ENCODE measurements at regions not wholly inside any gene's neighbourhood (a gene's known extent, or its start where the extent isn't known, plus 50 kb on each side); places are given as distances from the start of the nearest gene placed in this dataset.

DNA sequence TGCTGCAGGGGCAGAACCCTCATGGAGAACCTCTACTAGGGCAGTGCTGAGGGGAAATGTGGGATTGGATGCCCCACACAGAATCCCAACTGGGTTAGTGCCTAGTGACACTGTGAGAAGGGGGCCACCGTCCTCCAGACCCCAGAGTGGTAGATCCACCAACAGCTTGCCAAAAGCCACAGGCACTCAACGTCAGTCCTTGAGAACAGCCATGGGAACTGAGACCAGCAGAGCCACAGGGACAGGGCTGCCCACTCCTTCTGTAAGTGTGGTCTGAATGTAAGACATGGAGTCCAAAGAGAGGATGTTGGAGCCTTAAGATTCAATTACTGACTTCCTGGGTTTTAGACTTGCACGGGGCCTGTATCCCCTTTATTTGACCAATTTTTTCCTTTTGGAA lies 1451.5 kb downstream of the SI start:
- WGBS, 2 donors = 77 to 89% methylated on average over 3 of the region's 3 CpGs
- Histone ChIP-seq H3K9me3 (ENCODE audit: control insufficient read depth in 2 of 2, insufficient read depth in 1 of 2, low read depth in 1 of 2, low read length in 1 of 2) (no peaks in the 10 kb centered on the region), H3K27me3 (ENCODE audit: control insufficient read depth in 1 of 2, insufficient read depth in 2 of 2, low read length in 2 of 2) (no peaks in the 10 kb centered on the region), H3K4me3 (ENCODE audit: low read depth in 1 of 2, low read length in 2 of 2) (no peak overlapping the region), H3K36me3 (ENCODE audit: control insufficient read depth in 2 of 2, insufficient read depth in 2 of 2, low read length in 1 of 2) (no peaks in the 10 kb centered on the region), H3K27ac (ENCODE audit: low read depth in 2 of 2, low read length in 1 of 2) (no peak overlapping the region), H3K4me1 (ENCODE audit: control insufficient read depth in 2 of 2, insufficient read depth in 2 of 2, low read length in 1 of 2) (no peaks in the 10 kb centered on the region)

DNA sequence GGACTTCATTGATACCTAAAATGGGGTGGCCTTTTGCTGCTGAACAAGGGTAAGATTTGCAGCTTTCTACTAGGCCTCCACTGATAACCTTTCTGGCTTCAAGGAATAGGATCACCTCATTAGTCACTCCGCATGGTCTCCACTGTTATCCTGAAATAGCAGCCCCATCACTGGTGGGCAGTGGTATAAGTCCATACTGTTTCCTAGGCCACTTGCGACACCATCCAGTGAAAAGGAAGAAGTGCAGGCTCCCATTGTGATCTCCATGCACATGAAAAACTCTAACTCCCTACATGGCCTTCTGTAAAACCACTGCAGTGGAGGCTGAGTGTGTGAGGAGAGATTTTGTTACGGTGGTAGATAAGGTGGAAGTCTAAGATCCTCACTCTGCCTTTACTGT lies 1455.9 kb downstream of the SI start:
- no peaks in the 10 kb centered on the region for H3K4me1 ChIP-seq (ENCODE audit: control insufficient read depth in 2 of 2, insufficient read depth in 2 of 2, low read length in 1 of 2)
- H3K36me3 ChIP-seq (ENCODE audit: control insufficient read depth in 2 of 2, insufficient read depth in 2 of 2, low read length in 1 of 2) = no peaks in the 10 kb centered on the region
- no peak overlapping the region for H3K4me3 ChIP-seq (ENCODE audit: low read depth in 1 of 2, low read length in 2 of 2)
- 61 to 72% methylated on average over 3 of the region's 3 CpGs for WGBS, 2 donors
- no peaks in the 10 kb centered on the region for H3K9me3 ChIP-seq (ENCODE audit: control insufficient read depth in 2 of 2, insufficient read depth in 1 of 2, low read depth in 1 of 2, low read length in 1 of 2)
- no peaks in the 10 kb centered on the region for H3K27me3 ChIP-seq (ENCODE audit: control insufficient read depth in 1 of 2, insufficient read depth in 2 of 2, low read length in 2 of 2)
- H3K27ac ChIP-seq (ENCODE audit: low read depth in 2 of 2, low read length in 1 of 2) = no peak overlapping the region

DNA sequence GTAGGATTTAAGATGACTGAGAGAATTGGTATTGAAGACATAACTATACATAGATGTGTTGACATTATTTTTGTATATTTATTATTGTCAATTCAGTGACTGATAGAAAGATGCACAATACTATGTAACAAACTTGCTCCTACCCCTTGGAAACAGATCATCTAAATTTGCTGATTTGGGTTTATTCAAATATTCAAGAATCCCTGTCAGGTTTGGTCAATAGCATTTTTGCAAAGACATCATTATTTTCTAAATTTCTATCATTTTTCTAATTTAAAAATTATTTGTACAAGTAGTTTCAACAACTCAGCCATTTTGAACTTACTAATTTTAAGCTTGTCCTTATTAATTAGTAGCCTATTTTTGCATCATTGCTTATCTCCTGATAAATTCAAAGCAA lies 1463.4 kb downstream of the SI start:
- Histone ChIP-seq H3K36me3 (ENCODE audit: control insufficient read depth in 2 of 2, insufficient read depth in 2 of 2, low read length in 1 of 2) (no peaks in the 10 kb centered on the region), H3K4me1 (ENCODE audit: control insufficient read depth in 2 of 2, insufficient read depth in 2 of 2, low read length in 1 of 2) (no peaks in the 10 kb centered on the region), H3K27ac (ENCODE audit: low read depth in 2 of 2, low read length in 1 of 2) (no peak overlapping the region), H3K27me3 (ENCODE audit: control insufficient read depth in 1 of 2, insufficient read depth in 2 of 2, low read length in 2 of 2) (no peaks in the 10 kb centered on the region), H3K4me3 (ENCODE audit: low read depth in 1 of 2, low read length in 2 of 2) (no peak overlapping the region), H3K9me3 (ENCODE audit: control insufficient read depth in 2 of 2, insufficient read depth in 1 of 2, low read depth in 1 of 2, low read length in 1 of 2) (no peaks in the 10 kb centered on the region)

DNA sequence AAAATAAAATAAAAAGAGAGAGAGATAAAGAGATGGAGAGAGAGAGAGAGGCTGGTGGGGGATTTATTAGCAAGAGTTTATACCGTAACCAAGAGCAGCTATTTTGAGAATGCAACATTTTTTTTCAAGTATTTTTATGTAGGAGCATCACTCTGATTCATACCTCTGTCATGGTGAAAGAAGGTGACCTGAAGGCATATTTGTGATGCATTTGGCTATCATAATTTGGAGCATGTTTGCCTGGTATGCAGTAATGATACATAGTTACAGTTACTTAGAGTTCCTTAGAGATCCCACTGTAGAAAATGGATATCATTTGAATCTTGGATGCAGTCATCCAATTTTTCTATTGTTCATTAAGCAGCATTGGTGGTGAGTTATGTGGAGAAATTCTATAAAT lies 1472.4 kb downstream of the SI start:
- Histone ChIP-seq H3K4me3 (ENCODE audit: low read depth in 1 of 2, low read length in 2 of 2) (no peak overlapping the region), H3K27me3 (ENCODE audit: control insufficient read depth in 1 of 2, insufficient read depth in 2 of 2, low read length in 2 of 2) (no peaks in the 10 kb centered on the region), H3K27ac (ENCODE audit: low read depth in 2 of 2, low read length in 1 of 2) (no peak overlapping the region), H3K4me1 (ENCODE audit: control insufficient read depth in 2 of 2, insufficient read depth in 2 of 2, low read length in 1 of 2) (no peaks in the 10 kb centered on the region), H3K9me3 (ENCODE audit: control insufficient read depth in 2 of 2, insufficient read depth in 1 of 2, low read depth in 1 of 2, low read length in 1 of 2) (no peaks in the 10 kb centered on the region), H3K36me3 (ENCODE audit: control insufficient read depth in 2 of 2, insufficient read depth in 2 of 2, low read length in 1 of 2) (no peaks in the 10 kb centered on the region)
- WGBS, 2 donors = 82 to 92% methylated on average over 1 of the region's 1 CpG

DNA sequence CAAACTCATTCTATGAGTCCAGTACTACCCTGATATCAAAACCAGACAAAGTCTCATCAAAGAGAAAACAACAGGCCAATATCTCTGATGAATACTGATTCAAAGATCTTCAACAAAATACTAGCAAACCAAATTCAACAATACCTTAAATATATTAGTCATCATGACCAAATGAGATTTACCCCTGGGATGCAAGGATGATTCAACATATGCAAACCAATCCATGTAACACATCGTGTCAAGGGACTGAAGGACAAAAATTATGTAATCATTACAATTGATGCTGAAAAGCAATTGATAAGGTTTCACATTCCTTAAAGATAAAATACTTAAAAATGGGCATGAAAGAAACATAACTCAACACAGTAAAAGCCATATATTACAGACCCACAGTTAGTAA lies 1476.9 kb downstream of the SI start:
- WGBS, 2 donors = 71 to 81% methylated on average over 1 of the region's 1 CpG
- H3K36me3 ChIP-seq (ENCODE audit: control insufficient read depth in 2 of 2, insufficient read depth in 2 of 2, low read length in 1 of 2) = no peaks in the 10 kb centered on the region
- no peaks in the 10 kb centered on the region for H3K4me1 ChIP-seq (ENCODE audit: control insufficient read depth in 2 of 2, insufficient read depth in 2 of 2, low read length in 1 of 2)
- no peaks in the 10 kb centered on the region for H3K27me3 ChIP-seq (ENCODE audit: control insufficient read depth in 1 of 2, insufficient read depth in 2 of 2, low read length in 2 of 2)
- no peaks in the 10 kb centered on the region for H3K9me3 ChIP-seq (ENCODE audit: control insufficient read depth in 2 of 2, insufficient read depth in 1 of 2, low read depth in 1 of 2, low read length in 1 of 2)
- no peak overlapping the region for H3K4me3 ChIP-seq (ENCODE audit: low read depth in 1 of 2, low read length in 2 of 2)
- H3K27ac ChIP-seq (ENCODE audit: low read depth in 2 of 2, low read length in 1 of 2) = no peak overlapping the region

DNA sequence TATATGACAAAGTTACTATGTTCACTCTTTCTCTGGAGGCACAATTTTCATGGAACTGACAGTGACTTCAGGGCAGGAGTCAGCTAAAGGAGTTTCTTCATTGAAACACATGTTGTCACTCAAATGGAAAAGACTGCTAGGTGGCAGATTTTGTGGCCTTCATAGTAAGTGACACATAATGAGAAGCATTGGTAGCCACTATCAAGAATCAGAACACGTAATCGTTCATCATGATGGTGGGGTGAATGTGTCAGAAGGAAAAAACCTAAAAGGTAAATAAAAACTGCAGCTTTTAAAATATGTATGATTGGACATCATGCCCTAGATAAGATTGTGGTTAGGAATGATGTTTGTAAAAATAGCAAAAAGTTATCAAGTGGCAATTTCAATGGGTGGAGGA lies 1491.0 kb downstream of the SI start:
- Histone ChIP-seq H3K4me3 (ENCODE audit: low read depth in 1 of 2, low read length in 2 of 2) (no peak overlapping the region), H3K27me3 (ENCODE audit: control insufficient read depth in 1 of 2, insufficient read depth in 2 of 2, low read length in 2 of 2) (no peaks in the 10 kb centered on the region), H3K9me3 (ENCODE audit: control insufficient read depth in 2 of 2, insufficient read depth in 1 of 2, low read depth in 1 of 2, low read length in 1 of 2) (no peaks in the 10 kb centered on the region), H3K27ac (ENCODE audit: low read depth in 2 of 2, low read length in 1 of 2) (no peak overlapping the region), H3K36me3 (ENCODE audit: control insufficient read depth in 2 of 2, insufficient read depth in 2 of 2, low read length in 1 of 2) (no peaks in the 10 kb centered on the region), H3K4me1 (ENCODE audit: control insufficient read depth in 2 of 2, insufficient read depth in 2 of 2, low read length in 1 of 2) (no peaks in the 10 kb centered on the region)
- 86 to 92% methylated on average over 2 of the region's 2 CpGs for WGBS, 2 donors

DNA sequence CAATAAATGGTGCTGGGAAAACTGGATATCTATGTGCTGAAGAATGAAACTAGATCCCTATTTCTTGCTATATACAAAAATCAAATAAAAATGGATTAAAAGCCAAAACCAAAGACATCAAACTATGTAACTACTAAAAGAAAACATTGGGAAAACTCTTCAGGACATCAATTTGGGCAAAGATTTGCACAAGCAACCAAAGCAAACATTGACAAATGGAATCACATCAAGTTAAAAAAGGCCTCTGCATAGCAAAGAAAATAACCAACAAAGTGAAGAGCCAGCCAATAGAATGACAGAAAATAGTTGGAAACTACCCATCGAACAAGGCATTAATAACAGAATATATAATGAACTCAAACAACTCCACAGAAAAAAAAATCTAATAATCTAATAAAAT lies 1495.3 kb downstream of the SI start:
- Histone ChIP-seq H3K4me3 (ENCODE audit: low read depth in 1 of 2, low read length in 2 of 2) (no peak overlapping the region), H3K9me3 (ENCODE audit: control insufficient read depth in 2 of 2, insufficient read depth in 1 of 2, low read depth in 1 of 2, low read length in 1 of 2) (no peaks in the 10 kb centered on the region), H3K27me3 (ENCODE audit: control insufficient read depth in 1 of 2, insufficient read depth in 2 of 2, low read length in 2 of 2) (no peaks in the 10 kb centered on the region), H3K36me3 (ENCODE audit: control insufficient read depth in 2 of 2, insufficient read depth in 2 of 2, low read length in 1 of 2) (no peaks in the 10 kb centered on the region), H3K4me1 (ENCODE audit: control insufficient read depth in 2 of 2, insufficient read depth in 2 of 2, low read length in 1 of 2) (no peaks in the 10 kb centered on the region), H3K27ac (ENCODE audit: low read depth in 2 of 2, low read length in 1 of 2) (no peak overlapping the region)
- WGBS, 2 donors = 69 to 81% methylated on average over 1 of the region's 1 CpG

DNA sequence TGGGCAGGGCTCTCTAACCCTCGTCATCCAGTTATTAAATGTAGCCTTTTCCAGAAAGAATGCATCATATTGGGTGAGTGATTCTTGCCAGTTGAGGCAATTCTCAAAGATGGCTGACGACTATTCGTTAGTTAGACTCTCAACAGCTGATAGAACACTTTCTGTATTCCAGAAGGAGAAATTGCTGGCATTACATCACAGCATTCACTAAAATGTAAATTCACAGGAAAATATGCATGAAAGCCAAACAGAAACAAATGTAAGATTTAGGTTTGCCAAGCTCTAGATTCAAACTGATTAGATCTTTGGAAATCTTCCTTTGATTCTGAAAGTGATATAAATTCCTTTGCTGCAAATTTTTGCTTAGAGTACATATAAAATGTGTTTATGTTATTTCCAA lies 1501.0 kb downstream of the SI start:
- Histone ChIP-seq H3K4me1 (ENCODE audit: control insufficient read depth in 2 of 2, insufficient read depth in 2 of 2, low read length in 1 of 2) (no peaks in the 10 kb centered on the region), H3K27me3 (ENCODE audit: control insufficient read depth in 1 of 2, insufficient read depth in 2 of 2, low read length in 2 of 2) (no peaks in the 10 kb centered on the region), H3K27ac (ENCODE audit: low read depth in 2 of 2, low read length in 1 of 2) (no peak overlapping the region), H3K4me3 (ENCODE audit: low read depth in 1 of 2, low read length in 2 of 2) (no peak overlapping the region), H3K36me3 (ENCODE audit: control insufficient read depth in 2 of 2, insufficient read depth in 2 of 2, low read length in 1 of 2) (no peaks in the 10 kb centered on the region), H3K9me3 (ENCODE audit: control insufficient read depth in 2 of 2, insufficient read depth in 1 of 2, low read depth in 1 of 2, low read length in 1 of 2) (peaks cover 0 to 4% of the 10 kb centered on the region in 2 donors)
- whole genome bisulfite sequencing, 2 donors = 59 to 60% methylated on average over 3 of the region's 3 CpGs

DNA sequence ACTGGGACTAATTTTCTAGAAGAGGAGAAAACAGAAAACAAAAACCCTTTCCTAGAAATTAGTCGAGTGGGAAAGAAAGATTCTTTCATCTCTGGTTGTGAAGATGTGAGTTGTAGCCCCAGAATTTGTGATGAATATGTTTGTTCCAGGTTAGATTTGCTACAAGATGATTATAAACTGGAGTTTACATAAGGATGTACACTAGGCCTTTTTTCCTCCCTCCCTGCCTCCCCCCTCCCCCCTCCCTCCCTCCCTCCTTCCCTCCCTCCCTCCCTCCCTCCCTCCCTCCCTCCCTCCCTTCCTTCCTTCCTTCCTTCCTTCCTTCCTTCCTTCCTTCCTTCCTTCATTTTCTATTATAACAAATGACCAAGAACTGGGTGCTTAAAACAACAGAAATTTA lies 1502.0 kb downstream of the SI start:
- Histone ChIP-seq H3K9me3 (ENCODE audit: control insufficient read depth in 2 of 2, insufficient read depth in 1 of 2, low read depth in 1 of 2, low read length in 1 of 2) (peaks cover 0 to 7% of the 10 kb centered on the region in 2 donors), H3K36me3 (ENCODE audit: control insufficient read depth in 2 of 2, insufficient read depth in 2 of 2, low read length in 1 of 2) (no peaks in the 10 kb centered on the region), H3K27ac (ENCODE audit: low read depth in 2 of 2, low read length in 1 of 2) (no peak overlapping the region), H3K4me3 (ENCODE audit: low read depth in 1 of 2, low read length in 2 of 2) (no peak overlapping the region), H3K27me3 (ENCODE audit: control insufficient read depth in 1 of 2, insufficient read depth in 2 of 2, low read length in 2 of 2) (no peaks in the 10 kb centered on the region), H3K4me1 (ENCODE audit: control insufficient read depth in 2 of 2, insufficient read depth in 2 of 2, low read length in 1 of 2) (no peaks in the 10 kb centered on the region)
- 48 to 54% methylated on average over 1 of the region's 1 CpG for WGBS, 2 donors

DNA sequence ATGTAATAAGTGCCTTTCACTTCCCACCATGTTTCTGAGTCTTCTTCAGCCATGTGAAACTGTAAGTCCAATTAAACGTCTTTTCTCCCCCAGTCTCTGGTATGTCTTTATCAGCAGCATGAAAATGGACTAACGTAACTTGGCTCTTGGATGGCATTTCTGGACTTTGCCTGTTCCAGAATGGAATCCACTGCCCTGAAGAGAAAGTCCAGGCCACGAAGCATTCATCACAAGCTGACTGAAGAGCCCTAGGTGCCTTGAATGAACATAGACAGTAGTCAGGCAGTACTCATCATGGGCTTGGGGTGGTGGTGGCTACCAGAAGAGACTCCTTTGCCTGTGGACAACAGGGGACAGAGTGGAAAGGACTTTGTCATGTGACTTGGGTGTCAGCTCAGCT lies 1505.0 kb downstream of the SI start:
- 68 to 69% methylated on average over 3 of the region's 3 CpGs for WGBS, 2 donors
- H3K36me3 ChIP-seq (ENCODE audit: control insufficient read depth in 2 of 2, insufficient read depth in 2 of 2, low read length in 1 of 2) = no peaks in the 10 kb centered on the region
- no peaks in the 10 kb centered on the region for H3K4me1 ChIP-seq (ENCODE audit: control insufficient read depth in 2 of 2, insufficient read depth in 2 of 2, low read length in 1 of 2)
- H3K27me3 ChIP-seq (ENCODE audit: control insufficient read depth in 1 of 2, insufficient read depth in 2 of 2, low read length in 2 of 2) = no peaks in the 10 kb centered on the region
- H3K9me3 ChIP-seq (ENCODE audit: control insufficient read depth in 2 of 2, insufficient read depth in 1 of 2, low read depth in 1 of 2, low read length in 1 of 2) = peaks cover 0 to 7% of the 10 kb centered on the region in 2 donors
- no peak overlapping the region for H3K4me3 ChIP-seq (ENCODE audit: low read depth in 1 of 2, low read length in 2 of 2)
- H3K27ac ChIP-seq (ENCODE audit: low read depth in 2 of 2, low read length in 1 of 2) = no peak overlapping the region
